ENCODE measurements at regions not wholly inside any gene's neighbourhood (a gene's known extent, or its start where the extent isn't known, plus 50 kb on each side); places are given as distances from the start of the nearest gene placed in this dataset.

GRCh38 chr11:130804306-130805076, 111.8 kb downstream of the SNX19 start:
- DNase-seq (ENCODE audit: low spot score): no peak

GRCh38 chr11:130806746-130807145, 109.5 kb downstream of the SNX19 start:
- no peak for DNase-seq (ENCODE audit: low spot score)

GRCh38 chr11:130808541-130808940, 107.7 kb downstream of the SNX19 start:
- DNase-seq (ENCODE audit: low spot score): no peak

- DNase-seq (ENCODE audit: low spot score): no peak
These were observed 103.1 kb downstream of the SNX19 start for GRCh38 chr11:130813196-130813595.

GRCh38 chr11:130813638-130814037, 102.6 kb downstream of the SNX19 start:
- DNase-seq (ENCODE audit: low spot score): no peak

GRCh38 chr11:130814440-130815096, 101.7 kb downstream of the SNX19 start:
- no peak for DNase-seq (ENCODE audit: low spot score)

GRCh38 chr11:130815097-130815802, 101.0 kb downstream of the SNX19 start:
- DNase-seq (ENCODE audit: low spot score): no peak

GRCh38 chr11:130815956-130816355, 100.3 kb downstream of the SNX19 start:
- no peak for DNase-seq (ENCODE audit: low spot score)

GRCh38 chr11:130816546-130817329, 99.5 kb downstream of the SNX19 start:
- DNase-seq (ENCODE audit: low spot score): no peak

- DNase-seq (ENCODE audit: low spot score): no peak
These were observed 98.8 kb downstream of the SNX19 start for GRCh38 chr11:130817330-130817944.

GRCh38 chr11:130819625-130820024, 96.7 kb downstream of the SNX19 start:
- no peak for DNase-seq (ENCODE audit: low spot score)

All from RKO (cell line).